GM18873 (cell line): ENCODE measurements at regions not wholly inside any gene's neighbourhood (a gene's known extent, or its start where the extent isn't known, plus 50 kb on each side); places are given as distances from the start of the nearest gene placed in this dataset.

Experiments used
- ATAC-seq: cut with Tn5 transposase; IDR thresholded peaks from one replicate; pipeline ENCODE4 v1.9.1; 2021; ENCODE audit warnings: mild to moderate bottlenecking, moderate library complexity, moderate number of reproducible peaks; ENCODE audit not compliant: unreplicated experiment, low FRiP score

DNA sequence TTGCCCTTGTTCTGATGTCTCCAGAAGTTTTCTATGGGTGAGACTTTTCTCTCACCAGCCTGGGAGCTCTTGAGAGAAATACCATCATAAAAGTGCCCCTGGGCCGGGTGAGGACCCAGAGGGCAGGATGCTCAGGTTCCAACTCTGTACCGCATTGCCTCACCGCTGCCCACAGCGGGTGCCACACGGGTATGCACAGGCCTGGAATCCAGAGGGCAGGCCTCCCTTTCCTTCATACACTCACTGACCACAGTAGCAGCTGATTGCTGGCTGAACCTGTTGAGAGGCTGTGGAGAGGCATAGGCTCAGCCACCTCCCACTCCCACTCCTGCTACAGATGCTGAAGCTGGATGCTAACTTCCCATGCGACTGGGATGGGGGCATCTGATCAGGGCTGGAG, 293.8 kb downstream of the CYP26B1 start:
- ATAC-seq = no peak

DNA sequence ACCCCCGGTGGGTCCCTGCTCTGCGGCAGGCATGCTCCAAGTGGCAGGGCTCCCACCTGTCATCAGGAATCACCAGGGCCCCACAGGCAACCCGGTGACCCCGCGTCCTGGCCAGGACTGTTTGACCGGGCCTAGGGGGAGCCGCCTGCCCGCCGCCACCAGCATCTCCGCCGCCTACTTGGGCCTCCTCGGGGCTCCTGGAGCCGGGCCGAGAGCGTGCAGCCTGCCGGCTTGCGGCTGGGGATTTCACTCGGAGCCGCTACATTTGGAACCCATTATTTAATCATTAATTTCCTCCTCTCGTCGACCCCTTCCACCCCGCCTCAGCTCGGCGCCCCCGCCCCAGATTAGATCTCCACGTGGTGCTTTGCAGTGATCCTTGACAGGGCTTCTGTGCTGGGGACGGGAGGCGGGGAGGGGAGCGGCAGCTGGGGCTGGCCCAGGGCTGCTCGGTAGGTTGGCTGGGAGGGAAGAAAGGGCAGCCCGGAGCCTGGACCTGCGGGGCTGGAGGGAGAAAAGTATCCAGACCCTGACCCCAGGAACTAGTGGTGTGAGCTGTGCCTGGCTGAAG, 295.4 kb downstream of the CYP26B1 start:
- ATAC-seq = no peak

DNA sequence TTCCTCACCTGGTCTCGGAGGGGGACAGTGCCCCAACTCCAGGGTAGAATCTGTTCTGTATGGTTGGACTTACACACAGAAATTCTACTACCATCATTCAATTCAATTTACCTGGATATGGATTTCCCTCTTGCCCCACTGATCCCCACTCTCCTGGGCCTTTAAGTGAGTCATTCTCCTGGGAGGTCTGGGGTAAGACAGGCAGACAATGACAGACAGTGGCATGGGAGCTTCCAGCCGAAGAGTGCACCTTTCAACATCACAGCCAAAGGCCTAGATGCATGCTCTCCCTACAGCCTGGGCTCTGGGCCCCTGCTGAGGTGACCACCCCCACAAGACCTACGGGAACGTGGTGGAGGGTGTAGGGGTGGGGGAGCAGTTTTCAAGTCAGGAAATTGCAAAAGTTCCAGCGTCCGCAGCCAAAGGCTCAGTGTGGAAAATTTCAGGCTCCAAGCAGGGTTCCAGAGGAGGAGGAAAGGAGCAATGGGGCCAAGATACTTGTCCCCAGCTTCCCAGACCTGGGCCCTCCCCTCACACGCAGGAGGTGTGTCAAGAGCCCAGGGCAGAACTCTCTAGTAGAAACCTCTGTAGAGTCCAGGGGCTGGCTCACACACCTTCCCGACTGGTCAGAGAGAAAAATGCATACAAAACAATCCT, 296.4 kb downstream of the CYP26B1 start:
- ATAC-seq = no peak

DNA sequence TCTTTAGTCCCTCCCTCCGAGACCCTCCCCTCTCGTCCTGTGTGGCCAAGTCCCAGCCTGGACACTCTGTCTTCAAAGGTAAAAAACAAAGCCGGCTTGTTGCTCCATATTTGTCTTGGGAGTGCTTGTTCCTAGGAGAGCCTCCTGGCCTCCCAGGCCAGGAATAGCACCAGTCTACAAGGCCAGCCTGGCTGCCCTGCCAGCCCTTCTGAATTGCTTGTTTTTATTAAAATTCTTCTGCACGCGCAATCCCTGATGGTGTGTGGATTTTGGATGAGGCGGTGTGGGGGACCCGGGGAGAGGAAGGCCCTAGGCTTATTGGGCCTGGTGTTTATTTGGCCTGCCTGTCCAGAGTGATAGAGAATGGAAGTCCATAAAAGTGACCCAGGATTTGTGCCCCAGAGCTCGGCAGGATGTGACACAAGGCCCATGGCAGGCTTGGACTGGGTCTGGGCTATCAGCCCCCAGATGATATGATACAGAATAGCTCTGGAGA, 297.3 kb downstream of the CYP26B1 start:
- no peak for ATAC-seq

DNA sequence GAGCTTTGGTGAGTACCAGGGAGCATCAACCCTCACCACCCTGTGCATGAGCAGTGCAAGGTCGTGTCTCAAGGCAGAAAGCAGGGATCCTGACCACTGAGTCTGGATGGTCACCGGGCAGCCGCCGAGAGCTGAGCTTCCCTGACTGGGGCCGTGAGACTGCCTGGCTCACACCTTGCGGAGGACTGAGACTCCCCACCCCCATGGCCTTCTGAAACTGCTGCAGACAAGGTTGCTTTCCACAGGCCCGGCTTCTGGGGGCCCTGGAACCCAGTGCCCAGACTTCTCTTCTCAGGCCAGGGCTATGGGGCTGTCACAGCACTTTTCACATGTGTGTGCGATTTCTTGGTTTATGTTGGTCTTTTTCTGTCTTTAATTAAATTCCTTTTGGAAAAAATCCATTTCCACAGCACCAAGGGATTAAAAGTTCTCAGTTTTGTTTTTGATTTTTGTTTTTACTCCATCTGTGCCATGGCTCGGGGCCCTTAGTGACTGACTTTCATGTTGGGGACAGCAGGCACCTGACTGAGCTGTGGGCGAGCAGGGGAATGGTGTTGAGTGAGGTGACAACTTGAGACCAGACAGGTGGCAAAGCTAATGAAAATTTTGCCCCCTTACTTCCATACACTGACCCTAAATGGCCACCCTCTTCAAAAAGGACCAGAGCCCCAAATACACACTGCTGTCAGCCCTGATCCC, 297.9 kb downstream of the CYP26B1 start:
- no peak for ATAC-seq

DNA sequence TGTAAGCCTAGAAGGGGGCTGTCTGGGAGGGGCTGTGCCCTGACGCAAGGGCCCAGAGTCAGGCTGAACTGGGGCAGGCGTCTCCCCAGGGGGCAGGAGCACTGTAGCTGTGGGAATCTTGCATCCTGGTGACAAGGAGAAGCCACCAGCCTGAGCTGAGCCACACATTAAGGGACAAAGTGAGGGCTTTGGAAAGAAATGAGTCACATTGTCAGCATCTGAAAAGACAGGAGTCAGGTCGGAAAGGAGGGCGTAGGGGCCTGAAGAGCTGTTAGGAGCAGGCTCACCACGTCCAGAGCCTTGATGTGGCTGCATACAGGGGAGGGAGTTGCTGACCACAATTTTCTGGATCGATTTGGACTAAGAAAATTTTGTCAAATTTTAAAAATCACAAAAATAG, 298.6 kb downstream of the CYP26B1 start:
- ATAC-seq = no peak

DNA sequence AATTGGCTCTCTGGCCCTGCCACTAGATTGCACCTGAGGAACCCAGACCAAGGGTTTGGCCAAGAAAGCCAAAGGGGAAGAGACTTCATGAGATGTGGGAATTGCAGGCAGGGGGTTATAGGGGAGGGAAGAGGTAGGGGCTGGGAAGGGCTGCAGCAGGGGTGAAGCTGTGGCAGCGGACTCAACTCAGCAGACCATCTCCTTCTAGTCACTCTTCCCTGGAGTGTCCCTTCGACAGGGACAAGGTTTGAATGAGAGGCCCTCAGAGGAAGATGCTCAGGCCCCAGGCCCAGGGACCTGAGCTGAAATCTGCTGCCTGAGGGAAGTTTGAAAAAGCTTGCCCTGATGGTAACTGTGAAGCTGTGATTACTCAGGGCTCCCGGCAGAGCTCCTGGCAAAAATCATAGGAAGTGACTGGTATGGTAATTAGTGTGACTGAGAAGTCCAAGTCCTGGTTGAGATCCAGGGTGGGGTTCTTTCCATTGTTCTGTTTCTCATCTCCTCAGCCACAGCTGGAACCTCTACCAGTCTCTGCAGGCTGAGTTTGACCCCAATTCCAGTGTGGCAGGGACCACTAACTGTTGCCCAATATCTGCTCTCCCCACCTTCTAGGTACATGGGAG, 300.9 kb downstream of the CYP26B1 start:
- ATAC-seq = no peak

DNA sequence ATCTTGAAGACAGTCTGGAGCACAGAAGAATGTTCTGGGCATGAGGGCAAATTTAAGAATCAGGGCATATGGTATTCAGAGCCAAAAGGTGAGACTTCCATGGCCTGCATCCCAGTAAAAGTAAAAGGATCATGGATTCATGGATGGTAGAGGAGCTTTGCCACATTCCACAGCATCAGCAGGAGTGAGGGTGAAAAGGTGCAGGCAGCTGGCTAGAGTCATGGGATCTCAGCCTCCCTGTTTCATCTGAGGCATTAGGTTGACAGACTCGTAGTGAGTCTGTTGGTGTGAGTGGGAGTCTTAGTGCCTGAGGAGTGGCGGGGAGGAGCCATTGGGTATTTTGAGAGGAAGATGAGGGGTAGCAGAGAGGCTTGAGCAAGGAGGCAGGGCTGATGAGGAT, 301.6 kb downstream of the CYP26B1 start:
- no peak for ATAC-seq

DNA sequence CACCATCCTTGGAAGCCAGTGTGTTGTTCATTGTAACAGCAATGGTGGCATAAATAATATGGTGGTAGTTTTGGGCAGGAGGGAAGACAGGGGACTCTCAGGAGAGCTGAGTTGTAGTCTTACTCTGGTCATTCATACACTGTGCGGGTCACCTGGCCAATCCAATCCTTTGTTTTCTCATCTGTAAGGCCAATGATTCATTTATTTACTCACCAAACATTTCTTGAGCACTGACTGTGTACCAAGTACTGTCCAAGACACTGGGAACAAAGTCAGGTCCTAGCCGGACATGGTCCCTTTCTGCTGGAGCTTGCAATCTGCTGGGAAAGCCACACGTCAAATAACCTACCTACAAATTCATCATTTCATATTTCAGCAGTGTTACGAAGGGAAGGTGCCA, 302.7 kb downstream of the CYP26B1 start:
- no peak for ATAC-seq

DNA sequence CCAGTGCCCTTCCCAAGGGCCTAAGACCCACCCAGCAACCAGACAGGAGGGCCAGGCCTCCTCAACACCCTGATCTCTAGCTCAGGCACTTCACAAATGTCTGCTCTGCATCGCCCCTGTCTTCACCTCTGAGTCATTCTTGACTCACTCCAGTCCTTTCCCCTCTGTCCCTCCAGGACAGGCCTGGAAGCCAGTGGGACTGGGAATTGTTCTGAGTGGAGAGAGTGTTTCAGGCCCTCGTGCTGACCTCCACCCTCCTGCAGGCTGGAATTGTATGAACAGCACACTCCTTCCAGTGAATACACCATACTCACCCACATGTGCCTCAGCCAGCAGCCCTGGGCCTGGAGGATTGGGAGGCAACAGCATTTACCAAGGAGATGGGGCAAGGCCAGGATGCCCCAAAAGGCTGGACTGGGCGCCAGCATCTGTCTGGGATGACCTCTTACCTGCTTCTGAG, 304.2 kb downstream of the CYP26B1 start:
- no peak for ATAC-seq

DNA sequence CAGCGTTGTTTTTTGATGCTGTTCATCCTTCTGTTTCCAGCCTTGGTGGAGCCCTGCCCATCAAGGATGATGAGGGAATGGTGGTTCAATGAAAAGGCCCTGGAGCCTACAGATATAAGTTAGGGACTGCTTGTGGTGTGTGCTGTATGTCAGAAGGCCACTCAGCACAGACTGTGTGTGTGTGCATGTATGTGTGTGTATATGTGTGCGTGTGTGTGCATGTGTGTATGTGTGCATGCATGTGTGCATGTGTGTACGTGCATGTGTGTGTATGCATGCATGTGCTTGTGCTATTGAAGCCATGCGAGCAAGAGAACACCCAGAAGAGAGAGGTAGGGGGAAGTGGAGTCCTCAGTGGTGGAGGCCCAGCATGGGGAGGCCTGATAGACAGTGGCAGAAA, 304.9 kb downstream of the CYP26B1 start:
- ATAC-seq = no peak

DNA sequence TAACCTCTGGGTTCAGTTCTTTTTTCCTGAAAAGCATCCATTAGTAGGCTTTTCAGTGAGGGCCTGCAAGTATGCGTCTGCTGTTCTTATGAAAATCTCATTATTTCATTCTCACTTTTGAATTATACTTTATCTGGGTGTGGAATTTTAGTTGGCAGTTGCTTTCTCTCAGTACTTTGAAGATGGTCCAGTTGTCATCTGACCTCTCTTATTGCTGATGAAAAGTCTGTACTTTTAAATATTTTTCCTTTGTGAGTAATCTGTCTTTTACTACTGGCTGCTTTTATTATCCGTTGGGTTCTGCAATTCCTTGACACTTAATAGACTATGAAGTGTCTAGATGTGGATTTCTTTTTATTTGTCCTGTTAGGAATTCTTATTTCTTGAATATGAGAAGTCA, 307.8 kb downstream of the CYP26B1 start:
- no peak for ATAC-seq

DNA sequence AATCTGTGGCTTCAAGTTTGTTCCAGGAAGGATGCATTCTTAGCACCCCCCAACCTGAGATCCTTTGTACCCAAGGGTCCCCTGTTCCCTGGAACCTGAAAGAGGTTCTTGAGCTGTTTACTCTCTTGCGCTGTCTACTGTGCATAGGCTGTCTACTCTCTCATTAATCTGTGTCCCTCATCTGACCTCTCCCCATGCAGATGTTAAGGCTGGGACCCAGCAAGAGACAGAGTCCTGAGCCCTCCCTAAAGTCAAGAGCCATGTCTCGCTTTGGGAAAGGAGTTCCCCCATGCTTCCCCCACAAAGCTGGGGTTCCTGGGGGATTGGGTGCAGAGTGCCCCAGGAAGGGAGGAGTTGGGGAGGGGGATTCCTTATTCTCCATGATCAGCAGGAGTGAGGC, 312.9 kb downstream of the CYP26B1 start:
- no peak for ATAC-seq

DNA sequence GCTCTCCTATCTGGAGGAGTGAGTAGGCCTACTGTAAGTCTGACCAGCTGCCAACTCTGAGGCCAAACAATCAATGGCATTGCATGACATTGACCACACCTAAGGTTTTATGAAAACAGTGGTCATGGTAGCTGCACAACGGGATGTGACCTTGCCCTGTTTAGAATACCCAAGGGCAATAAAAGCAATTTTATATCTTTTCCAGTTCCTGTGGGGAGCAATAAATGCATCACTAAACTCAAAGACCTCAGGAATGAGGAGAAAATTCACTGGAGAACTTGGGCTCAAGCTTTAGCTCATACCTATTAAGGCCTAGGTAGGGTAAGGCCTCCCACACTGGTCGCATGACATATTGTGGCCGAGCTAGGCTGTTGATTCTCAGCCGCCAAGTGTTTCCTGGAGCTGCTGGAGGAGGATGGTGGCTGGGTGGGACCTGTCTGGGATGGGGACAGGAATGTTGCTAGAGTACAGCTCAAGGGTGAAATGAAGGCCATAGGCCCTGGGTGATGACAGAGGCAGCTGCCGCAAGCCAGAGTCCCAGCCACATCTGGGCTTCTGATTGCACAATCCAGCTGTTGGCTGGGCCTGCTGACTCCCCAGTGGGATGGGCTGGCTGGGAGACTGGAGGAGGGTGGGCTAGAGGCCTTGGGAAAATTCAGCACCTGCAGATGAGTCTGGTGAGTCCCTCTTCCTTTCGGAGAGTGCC, 313.7 kb downstream of the CYP26B1 start:
- ATAC-seq = no peak

DNA sequence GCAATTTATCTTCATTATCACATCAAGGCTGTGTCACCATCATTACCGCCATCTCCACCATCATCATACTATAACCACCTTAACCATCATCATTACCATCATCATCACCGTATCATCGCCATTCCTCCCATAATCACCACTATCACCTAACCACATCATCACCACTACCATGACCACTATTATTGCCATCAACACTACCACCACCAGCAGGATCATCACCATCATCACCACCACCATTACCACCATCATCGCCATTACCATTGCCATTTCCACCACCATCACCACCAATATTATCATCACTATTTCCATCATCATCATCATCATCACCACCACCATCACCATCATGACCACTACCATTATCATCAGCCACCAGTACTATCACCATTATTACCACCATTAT, 314.4 kb downstream of the CYP26B1 start:
- ATAC-seq = no peak

DNA sequence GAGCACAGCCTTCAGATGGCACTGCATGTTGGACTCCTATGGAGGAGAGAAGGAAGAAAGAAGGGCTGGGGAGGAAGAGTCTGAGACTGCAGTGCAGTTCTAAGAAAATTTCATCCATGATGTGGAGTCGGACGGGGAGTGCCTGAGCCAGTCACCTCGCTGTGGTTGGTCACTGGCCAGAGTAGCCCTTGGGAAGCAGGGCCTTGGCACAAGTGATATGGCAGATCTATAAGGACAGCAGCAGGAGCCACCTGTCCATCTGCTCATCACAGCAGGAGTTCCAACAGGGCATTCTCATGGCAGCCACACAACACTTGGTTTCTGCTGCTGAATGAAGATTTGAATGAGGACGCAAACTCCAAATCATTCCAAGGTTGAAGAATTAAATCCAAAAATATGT, 314.8 kb downstream of the CYP26B1 start:
- no peak for ATAC-seq

DNA sequence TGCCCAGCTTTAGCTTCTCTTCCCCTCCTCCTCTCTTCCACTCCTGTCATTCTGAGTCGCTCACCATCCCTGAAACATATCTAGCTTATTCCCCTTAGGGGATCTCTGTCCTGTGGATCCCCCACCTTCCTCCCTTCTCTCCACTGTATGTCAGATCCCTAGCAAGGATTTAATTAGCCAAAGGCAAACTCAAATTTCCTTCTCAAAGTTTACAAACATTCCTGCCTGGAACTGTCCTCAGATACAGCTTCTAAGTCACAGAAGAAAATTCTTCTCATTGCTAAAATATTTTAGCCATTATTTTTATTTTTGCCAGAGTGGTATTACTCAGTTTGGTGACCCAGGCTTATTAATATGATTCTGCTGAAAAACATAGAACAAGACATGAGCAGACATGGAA, 315.3 kb downstream of the CYP26B1 start:
- ATAC-seq = no peak

DNA sequence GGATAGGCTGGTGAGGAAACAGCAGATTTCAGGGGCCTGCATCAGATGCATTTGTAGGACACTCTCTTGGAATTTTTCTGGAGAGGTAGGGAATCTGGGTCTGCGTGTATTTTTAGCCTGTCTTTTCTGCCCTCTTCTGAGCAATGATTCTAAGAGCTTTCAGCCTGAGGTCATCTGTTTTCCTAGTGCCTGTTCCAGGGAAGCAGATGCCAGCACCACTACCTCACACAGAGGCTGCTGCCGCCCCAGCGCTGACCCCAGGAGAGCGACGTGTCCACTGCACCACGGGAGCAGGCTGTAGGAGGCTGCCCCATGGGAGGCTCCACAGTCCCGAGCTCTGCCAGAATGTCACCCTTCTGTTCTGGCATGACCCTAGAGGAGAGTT, 316.5 kb downstream of the CYP26B1 start:
- no peak for ATAC-seq

DNA sequence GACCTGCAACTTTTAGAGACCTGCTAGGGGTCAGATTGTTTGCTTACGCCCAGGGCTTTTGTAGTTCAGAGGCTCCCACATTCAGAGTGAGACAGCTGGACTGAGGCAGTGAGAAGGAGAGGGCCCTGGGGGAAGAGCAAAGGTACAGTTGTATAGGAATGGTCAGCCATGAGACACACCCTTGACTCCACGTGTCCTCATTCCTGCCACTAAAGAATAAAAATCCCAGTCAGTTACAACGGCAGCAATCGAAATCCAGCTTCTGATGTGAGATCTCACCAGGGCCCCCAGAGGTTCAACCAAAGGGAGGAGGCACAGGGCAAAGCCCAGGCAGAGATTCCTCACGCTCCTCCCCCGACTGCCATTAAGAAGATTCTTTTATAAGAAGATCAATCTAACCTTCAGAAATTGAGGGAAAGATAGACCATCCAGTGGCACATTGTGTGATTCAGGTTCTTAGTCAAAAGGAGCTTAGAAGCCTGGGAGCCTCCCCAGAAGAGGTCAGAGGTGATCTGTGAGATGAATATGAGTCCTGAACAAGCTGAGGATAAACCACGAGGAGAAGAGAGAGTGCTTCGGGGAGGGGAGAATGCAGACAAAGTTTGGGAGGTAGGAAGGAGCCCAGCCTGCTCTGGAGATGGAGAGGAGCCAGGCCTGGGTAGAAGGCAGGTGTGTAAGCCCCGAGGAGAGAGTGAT, 317.0 kb downstream of the CYP26B1 start:
- no peak for ATAC-seq

DNA sequence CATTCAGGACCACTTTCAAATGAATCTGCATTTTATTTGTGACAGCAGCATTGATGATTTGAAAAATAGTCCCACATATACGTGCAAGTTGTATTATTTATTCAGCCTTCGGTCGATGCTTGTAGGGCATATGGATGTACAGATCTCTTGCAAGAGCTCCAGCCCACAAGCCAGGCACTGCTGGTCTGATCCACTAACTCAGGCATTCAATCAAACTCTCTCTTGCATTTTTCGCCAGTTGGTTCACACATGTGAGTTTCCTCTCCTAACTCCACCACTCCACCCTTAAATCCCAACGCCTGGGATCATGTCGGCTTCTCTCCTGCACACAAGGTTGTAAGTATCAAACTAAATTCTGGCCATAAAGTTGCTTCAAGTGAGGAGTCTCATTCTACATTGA, 318.7 kb downstream of the CYP26B1 start:
- ATAC-seq = no peak
